WTC11 (cell line): ENCODE measurements at regions not wholly inside any gene's neighbourhood (a gene's known extent, or its start where the extent isn't known, plus 50 kb on each side); places are given as distances from the start of the nearest gene placed in this dataset.

Experiments
- ATAC-seq: fragments of 200-7000 bp; cut with Tn5 transposase; 2 replicates; pipeline ENCODE4 v1.10.0; 2021; ENCODE audit warnings: mild to moderate bottlenecking, moderate library complexity
- CTCF ChIA-PET: fragments of 300-600 bp; sonication (Branson Sonifier 250); formaldehyde crosslinking; loops from one replicate; lab custom pipeline; 2021; ENCODE audit warnings: antibody characterized with exemption; lab: Charles Lee
- POLR2A ChIA-PET: fragments of 350-600 bp; sonication (Branson Sonifier 250); formaldehyde crosslinking; loops from one replicate; lab custom pipeline; 2021; ENCODE audit warnings: antibody characterized with exemption; lab: Charles Lee
- DNase-seq: peaks from one replicate; pipeline ENCODE4 v3.0.0; 2021; ENCODE audit warnings: low spot score
- H3K27ac Mint-ChIP-seq: 2 replicates; pipeline ENCODE4 v1.8.0; 2021; ENCODE audit warnings: mixed read lengths
- H3K27me3 Mint-ChIP-seq: 2 replicates; pipeline ENCODE4 v1.8.0; 2021; ENCODE audit warnings: low read depth, mild to moderate bottlenecking, moderate library complexity, mixed read lengths
- H3K36me3 Mint-ChIP-seq: 2 replicates; pipeline ENCODE4 v1.8.0; 2021; ENCODE audit warnings: mixed read lengths
- H3K4me1 Mint-ChIP-seq: 2 replicates; pipeline ENCODE4 v1.8.0; 2022; ENCODE audit warnings: mixed read lengths
- H3K4me3 Mint-ChIP-seq: 2 replicates; pipeline ENCODE4 v1.8.0; 2021; ENCODE audit warnings: mild to moderate bottlenecking, moderate library complexity, mixed read lengths
- H3K9me3 Mint-ChIP-seq: 2 replicates; pipeline ENCODE4 v1.8.0; 2021; ENCODE audit warnings: mixed read lengths
- CREB1 ChIP-seq: sonication (generic); formaldehyde crosslinking; IDR thresholded peaks from 2 replicates; pipeline ENCODE4 v1.8.0; 2023; ENCODE audit warnings: mild to moderate bottlenecking, missing genetic modification reagents
- ELF4 ChIP-seq: sonication (generic); formaldehyde crosslinking; IDR thresholded peaks from 2 replicates; pipeline ENCODE4 v1.8.1; 2022; ENCODE audit warnings: low read depth, mild to moderate bottlenecking, moderate library complexity, missing genetic modification reagents
- FOXJ3 ChIP-seq: sonication (generic); formaldehyde crosslinking; IDR thresholded peaks from 2 replicates; pipeline ENCODE4 v1.9.0; 2021; ENCODE audit warnings: missing genetic modification reagents, mild to moderate bottlenecking, borderline replicate concordance
- GTF2I ChIP-seq: fragments of 250-450 bp; sonication (Bioruptor Pico); conservative IDR thresholded peaks from 2 replicates; pipeline ENCODE4 v1.4.0; 2021; ENCODE audit warnings: mild to moderate bottlenecking
- HMGA2 ChIP-seq: fragments of 250-450 bp; sonication (Bioruptor Pico); IDR thresholded peaks from 2 replicates; pipeline ENCODE4 v1.4.0; 2021; ENCODE audit warnings: mild to moderate bottlenecking, moderate library complexity
- IRF2 ChIP-seq: sonication (generic); formaldehyde crosslinking; IDR thresholded peaks from 2 replicates; pipeline ENCODE4 v1.8.0; 2022; ENCODE audit warnings: low read depth, missing genetic modification reagents, borderline replicate concordance
- MXD4 ChIP-seq: fragments of 250-450 bp; sonication (Bioruptor Pico); IDR thresholded peaks from 2 replicates; pipeline ENCODE4 v1.8.0; 2021; ENCODE audit warnings: mild to moderate bottlenecking, moderate library complexity, borderline replicate concordance
- NFATC4 ChIP-seq: fragments of 250-450 bp; sonication (Bioruptor Pico); IDR thresholded peaks from 2 replicates; pipeline ENCODE4 v1.9.0; 2021; ENCODE audit warnings: mild to moderate bottlenecking
- NR2C2 ChIP-seq: sonication (generic); formaldehyde crosslinking; IDR thresholded peaks from 2 replicates; pipeline ENCODE4 v1.8.0; 2022; ENCODE audit warnings: mild to moderate bottlenecking, missing genetic modification reagents
- TEAD1 ChIP-seq: sonication (generic); formaldehyde crosslinking; IDR thresholded peaks from 2 replicates; pipeline ENCODE4 v1.8.0; 2022; ENCODE audit warnings: mild to moderate bottlenecking, missing genetic modification reagents
- ZNF416 ChIP-seq: fragments of 250-450 bp; sonication (Bioruptor Pico); IDR thresholded peaks from 2 replicates; pipeline ENCODE4 v1.9.0; 2021; ENCODE audit warnings: mild to moderate bottlenecking, inconsistent platforms
- TF ChIP-seq, protein P1 (sequence below): sonication (generic); formaldehyde crosslinking; IDR thresholded peaks from 2 replicates; pipeline ENCODE4 v1.8.0; 2023; ENCODE audit warnings: missing genetic modification reagents, mild to moderate bottlenecking, borderline replicate concordance
- TF ChIP-seq, protein P2 (sequence below): sonication (generic); formaldehyde crosslinking; IDR thresholded peaks from 2 replicates; pipeline ENCODE4 v1.8.1; 2022; ENCODE audit warnings: mild to moderate bottlenecking, missing genetic modification reagents, moderate library complexity, borderline replicate concordance
- TF ChIP-seq, protein P3 (sequence below): sonication (generic); formaldehyde crosslinking; conservative IDR thresholded peaks from 2 replicates; pipeline ENCODE4 v1.8.1; 2023; ENCODE audit warnings: mild to moderate bottlenecking, low read depth, missing genetic modification reagents, moderate library complexity
- TF ChIP-seq, protein P4 (sequence below): sonication (generic); formaldehyde crosslinking; IDR thresholded peaks from 2 replicates; pipeline ENCODE4 v1.8.0; 2023; ENCODE audit warnings: missing genetic modification reagents
- TF ChIP-seq, protein P5 (sequence below): sonication (generic); formaldehyde crosslinking; IDR thresholded peaks from 2 replicates; pipeline ENCODE4 v1.8.1; 2023; ENCODE audit warnings: mild to moderate bottlenecking, missing genetic modification reagents
- TF ChIP-seq, protein P6 (sequence below): sonication (generic); formaldehyde crosslinking; IDR thresholded peaks from 2 replicates; pipeline ENCODE4 v1.8.1; 2023; ENCODE audit warnings: mild to moderate bottlenecking, missing genetic modification reagents, moderate library complexity

DNA sequence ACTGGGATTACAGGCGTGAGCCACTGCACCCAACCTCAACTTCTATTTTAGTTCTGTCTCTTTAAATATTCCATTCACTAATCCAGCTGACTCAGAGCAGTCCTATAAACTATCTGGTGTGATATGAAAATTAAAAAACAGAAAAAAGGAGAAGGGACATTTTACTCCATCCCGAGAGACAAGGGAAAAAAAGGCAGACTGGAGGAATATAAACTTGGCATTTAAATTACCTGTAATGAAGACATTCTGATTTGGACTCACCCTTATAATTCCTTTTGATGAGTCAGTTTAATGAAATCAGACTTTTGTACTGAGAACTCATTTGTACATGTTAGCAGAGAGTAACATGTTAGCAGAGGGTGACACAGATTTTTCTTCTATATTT lies 74.8 kb upstream of the RIOK3 start (continued):
- TF ChIP-seq, protein P1, sequence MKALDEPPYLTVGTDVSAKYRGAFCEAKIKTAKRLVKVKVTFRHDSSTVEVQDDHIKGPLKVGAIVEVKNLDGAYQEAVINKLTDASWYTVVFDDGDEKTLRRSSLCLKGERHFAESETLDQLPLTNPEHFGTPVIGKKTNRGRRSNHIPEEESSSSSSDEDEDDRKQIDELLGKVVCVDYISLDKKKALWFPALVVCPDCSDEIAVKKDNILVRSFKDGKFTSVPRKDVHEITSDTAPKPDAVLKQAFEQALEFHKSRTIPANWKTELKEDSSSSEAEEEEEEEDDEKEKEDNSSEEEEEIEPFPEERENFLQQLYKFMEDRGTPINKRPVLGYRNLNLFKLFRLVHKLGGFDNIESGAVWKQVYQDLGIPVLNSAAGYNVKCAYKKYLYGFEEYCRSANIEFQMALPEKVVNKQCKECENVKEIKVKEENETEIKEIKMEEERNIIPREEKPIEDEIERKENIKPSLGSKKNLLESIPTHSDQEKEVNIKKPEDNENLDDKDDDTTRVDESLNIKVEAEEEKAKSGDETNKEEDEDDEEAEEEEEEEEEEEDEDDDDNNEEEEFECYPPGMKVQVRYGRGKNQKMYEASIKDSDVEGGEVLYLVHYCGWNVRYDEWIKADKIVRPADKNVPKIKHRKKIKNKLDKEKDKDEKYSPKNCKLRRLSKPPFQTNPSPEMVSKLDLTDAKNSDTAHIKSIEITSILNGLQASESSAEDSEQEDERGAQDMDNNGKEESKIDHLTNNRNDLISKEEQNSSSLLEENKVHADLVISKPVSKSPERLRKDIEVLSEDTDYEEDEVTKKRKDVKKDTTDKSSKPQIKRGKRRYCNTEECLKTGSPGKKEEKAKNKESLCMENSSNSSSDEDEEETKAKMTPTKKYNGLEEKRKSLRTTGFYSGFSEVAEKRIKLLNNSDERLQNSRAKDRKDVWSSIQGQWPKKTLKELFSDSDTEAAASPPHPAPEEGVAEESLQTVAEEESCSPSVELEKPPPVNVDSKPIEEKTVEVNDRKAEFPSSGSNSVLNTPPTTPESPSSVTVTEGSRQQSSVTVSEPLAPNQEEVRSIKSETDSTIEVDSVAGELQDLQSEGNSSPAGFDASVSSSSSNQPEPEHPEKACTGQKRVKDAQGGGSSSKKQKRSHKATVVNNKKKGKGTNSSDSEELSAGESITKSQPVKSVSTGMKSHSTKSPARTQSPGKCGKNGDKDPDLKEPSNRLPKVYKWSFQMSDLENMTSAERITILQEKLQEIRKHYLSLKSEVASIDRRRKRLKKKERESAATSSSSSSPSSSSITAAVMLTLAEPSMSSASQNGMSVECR (CRISPR knock-in tag), result no peak
- TF ChIP-seq, protein P2, sequence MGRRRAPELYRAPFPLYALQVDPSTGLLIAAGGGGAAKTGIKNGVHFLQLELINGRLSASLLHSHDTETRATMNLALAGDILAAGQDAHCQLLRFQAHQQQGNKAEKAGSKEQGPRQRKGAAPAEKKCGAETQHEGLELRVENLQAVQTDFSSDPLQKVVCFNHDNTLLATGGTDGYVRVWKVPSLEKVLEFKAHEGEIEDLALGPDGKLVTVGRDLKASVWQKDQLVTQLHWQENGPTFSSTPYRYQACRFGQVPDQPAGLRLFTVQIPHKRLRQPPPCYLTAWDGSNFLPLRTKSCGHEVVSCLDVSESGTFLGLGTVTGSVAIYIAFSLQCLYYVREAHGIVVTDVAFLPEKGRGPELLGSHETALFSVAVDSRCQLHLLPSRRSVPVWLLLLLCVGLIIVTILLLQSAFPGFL (CRISPR knock-in tag), result no peak
- TF ChIP-seq ELF4 (CRISPR knock-in tag) (no peak), FOXJ3 (CRISPR knock-in tag) (no peak)
- TF ChIP-seq, protein P3, sequence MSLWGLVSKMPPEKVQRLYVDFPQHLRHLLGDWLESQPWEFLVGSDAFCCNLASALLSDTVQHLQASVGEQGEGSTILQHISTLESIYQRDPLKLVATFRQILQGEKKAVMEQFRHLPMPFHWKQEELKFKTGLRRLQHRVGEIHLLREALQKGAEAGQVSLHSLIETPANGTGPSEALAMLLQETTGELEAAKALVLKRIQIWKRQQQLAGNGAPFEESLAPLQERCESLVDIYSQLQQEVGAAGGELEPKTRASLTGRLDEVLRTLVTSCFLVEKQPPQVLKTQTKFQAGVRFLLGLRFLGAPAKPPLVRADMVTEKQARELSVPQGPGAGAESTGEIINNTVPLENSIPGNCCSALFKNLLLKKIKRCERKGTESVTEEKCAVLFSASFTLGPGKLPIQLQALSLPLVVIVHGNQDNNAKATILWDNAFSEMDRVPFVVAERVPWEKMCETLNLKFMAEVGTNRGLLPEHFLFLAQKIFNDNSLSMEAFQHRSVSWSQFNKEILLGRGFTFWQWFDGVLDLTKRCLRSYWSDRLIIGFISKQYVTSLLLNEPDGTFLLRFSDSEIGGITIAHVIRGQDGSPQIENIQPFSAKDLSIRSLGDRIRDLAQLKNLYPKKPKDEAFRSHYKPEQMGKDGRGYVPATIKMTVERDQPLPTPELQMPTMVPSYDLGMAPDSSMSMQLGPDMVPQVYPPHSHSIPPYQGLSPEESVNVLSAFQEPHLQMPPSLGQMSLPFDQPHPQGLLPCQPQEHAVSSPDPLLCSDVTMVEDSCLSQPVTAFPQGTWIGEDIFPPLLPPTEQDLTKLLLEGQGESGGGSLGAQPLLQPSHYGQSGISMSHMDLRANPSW (CRISPR knock-in tag), result no peak

DNA sequence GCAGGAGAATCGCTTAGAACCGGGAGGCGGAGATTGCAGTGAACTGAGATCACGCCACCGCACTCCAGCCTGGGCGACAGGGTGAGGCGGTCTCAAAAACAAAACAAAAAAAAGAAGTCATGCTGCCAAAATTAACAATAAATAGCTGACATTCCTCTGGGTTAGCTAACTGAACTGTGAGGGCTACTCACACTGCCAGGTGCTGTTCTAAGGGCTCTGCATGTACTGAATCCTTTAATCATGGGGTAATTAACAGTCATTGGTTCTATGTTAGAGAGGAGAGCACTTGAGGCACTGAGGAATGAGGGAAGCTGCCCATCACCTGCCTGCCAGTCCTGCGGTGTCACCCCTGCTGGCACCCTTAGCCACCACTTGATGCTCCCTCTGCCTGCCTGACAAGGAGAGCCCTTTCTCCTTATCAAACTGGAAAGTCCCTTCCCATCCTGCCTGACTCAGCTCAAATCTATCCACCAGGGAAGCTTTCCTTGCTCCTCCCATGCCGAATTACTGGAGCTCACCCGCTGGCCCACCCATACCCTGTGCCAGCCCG lies 73.0 kb upstream of the RIOK3 start:
- peaks cover 3% of the 10 kb centered on the region for H3K36me3 Mint-ChIP-seq
- H3K9me3 Mint-ChIP-seq, result no peaks in the 10 kb centered on the region
- ChIA-PET CTCF (interaction anchor here (0.7 to 2.9 kb wide), 16 partner anchors 11 to 940 kb away, joined by 3 to 46 read pairs (median 4); no protein-coding TSS in a partner anchor), POLR2A (no interaction called here)
- no peak for ATAC-seq
- no peaks in the 10 kb centered on the region for H3K4me1 Mint-ChIP-seq
- TF ChIP-seq GTF2I (CRISPR knock-in tag) (no peak), HMGA2 (CRISPR knock-in tag) (no peak), NFATC4 (CRISPR knock-in tag) (no peak), NR2C2 (CRISPR knock-in tag) (no peak), CREB1 (no peak), IRF2 (CRISPR knock-in tag) (no peak), ZNF416 (no peak), MXD4 (CRISPR knock-in tag) (no peak), TEAD1 (CRISPR knock-in tag) (no peak)
- TF ChIP-seq, protein P4, sequence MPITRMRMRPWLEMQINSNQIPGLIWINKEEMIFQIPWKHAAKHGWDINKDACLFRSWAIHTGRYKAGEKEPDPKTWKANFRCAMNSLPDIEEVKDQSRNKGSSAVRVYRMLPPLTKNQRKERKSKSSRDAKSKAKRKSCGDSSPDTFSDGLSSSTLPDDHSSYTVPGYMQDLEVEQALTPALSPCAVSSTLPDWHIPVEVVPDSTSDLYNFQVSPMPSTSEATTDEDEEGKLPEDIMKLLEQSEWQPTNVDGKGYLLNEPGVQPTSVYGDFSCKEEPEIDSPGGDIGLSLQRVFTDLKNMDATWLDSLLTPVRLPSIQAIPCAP (CRISPR knock-in tag), result no peak
- TF ChIP-seq, protein P5, sequence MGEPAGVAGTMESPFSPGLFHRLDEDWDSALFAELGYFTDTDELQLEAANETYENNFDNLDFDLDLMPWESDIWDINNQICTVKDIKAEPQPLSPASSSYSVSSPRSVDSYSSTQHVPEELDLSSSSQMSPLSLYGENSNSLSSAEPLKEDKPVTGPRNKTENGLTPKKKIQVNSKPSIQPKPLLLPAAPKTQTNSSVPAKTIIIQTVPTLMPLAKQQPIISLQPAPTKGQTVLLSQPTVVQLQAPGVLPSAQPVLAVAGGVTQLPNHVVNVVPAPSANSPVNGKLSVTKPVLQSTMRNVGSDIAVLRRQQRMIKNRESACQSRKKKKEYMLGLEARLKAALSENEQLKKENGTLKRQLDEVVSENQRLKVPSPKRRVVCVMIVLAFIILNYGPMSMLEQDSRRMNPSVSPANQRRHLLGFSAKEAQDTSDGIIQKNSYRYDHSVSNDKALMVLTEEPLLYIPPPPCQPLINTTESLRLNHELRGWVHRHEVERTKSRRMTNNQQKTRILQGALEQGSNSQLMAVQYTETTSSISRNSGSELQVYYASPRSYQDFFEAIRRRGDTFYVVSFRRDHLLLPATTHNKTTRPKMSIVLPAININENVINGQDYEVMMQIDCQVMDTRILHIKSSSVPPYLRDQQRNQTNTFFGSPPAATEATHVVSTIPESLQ (CRISPR knock-in tag), result no peak
- TF ChIP-seq, protein P6, sequence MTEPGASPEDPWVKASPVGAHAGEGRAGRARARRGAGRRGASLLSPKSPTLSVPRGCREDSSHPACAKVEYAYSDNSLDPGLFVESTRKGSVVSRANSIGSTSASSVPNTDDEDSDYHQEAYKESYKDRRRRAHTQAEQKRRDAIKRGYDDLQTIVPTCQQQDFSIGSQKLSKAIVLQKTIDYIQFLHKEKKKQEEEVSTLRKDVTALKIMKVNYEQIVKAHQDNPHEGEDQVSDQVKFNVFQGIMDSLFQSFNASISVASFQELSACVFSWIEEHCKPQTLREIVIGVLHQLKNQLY, result no peak
- H3K27ac Mint-ChIP-seq, result no peak overlapping the region
- H3K4me3 Mint-ChIP-seq, result no peak overlapping the region
- DNase-seq, result no peak
- no peaks in the 10 kb centered on the region for H3K27me3 Mint-ChIP-seq
